Prostate gland (tissue), 2 donors: ENCODE measurements at regions not wholly inside any gene's neighbourhood (a gene's known extent, or its start where the extent isn't known, plus 50 kb on each side); places are given as distances from the start of the nearest gene placed in this dataset.

Source experiments
- POLR2A ChIP-seq: fragments of 450-650 bp; IDR thresholded peaks from one replicate; pipeline ENCODE4 v1.6.1; 2016; ENCODE audit warnings: antibody characterized with exemption, mild to moderate bottlenecking
- TF ChIP-seq, protein P1 (sequence below), 4 experiments: fragments of 200-600 bp in 2 of 4; fragments of 450-650 bp in 2 of 4; sonication (generic) in 2 of 4; IDR thresholded peaks; 1 replicate in 3 of 4; 2 replicates in 1 of 4; pipeline ENCODE4 v1.5.1; 2016 to 2019; ENCODE audit warnings: antibody characterized with exemption in 4 of 4, mild to moderate bottlenecking in 2 of 4, moderate library complexity in 2 of 4

DNA sequence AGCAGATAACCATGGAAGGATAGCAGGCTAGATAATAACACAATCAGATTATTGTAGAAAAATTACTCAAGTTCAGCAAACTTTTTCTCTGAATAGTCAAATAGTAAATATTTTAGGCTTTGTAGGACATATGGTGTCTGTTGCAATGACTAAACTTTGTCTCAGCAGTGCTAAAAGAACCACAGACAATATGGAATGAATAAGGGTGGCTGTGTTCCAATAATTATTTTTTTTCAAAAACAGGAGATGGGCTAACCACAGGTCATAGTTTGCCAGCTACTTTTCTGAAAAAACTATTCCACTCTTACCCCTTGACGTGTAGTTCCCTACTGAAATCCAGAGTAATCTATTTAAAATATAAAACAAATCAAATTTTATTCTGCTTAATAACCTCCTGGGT, 153.9 kb upstream of the LRRC4C start:
- TF ChIP-seq, protein P1, sequence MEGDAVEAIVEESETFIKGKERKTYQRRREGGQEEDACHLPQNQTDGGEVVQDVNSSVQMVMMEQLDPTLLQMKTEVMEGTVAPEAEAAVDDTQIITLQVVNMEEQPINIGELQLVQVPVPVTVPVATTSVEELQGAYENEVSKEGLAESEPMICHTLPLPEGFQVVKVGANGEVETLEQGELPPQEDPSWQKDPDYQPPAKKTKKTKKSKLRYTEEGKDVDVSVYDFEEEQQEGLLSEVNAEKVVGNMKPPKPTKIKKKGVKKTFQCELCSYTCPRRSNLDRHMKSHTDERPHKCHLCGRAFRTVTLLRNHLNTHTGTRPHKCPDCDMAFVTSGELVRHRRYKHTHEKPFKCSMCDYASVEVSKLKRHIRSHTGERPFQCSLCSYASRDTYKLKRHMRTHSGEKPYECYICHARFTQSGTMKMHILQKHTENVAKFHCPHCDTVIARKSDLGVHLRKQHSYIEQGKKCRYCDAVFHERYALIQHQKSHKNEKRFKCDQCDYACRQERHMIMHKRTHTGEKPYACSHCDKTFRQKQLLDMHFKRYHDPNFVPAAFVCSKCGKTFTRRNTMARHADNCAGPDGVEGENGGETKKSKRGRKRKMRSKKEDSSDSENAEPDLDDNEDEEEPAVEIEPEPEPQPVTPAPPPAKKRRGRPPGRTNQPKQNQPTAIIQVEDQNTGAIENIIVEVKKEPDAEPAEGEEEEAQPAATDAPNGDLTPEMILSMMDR (IDR thresholded peaks at IDR 0.05): no peak
- no peak for TF ChIP-seq POLR2A
